HG02798 (cell line): ENCODE measurements at regions not wholly inside any gene's neighbourhood (a gene's known extent, or its start where the extent isn't known, plus 50 kb on each side); places are given as distances from the start of the nearest gene placed in this dataset.

Source experiments
- ATAC-seq: cut with Tn5 transposase; IDR thresholded peaks from one replicate; pipeline ENCODE4 v1.9.1; 2021; ENCODE audit warnings: mild to moderate bottlenecking; ENCODE audit not compliant: unreplicated experiment, poor library complexity

DNA sequence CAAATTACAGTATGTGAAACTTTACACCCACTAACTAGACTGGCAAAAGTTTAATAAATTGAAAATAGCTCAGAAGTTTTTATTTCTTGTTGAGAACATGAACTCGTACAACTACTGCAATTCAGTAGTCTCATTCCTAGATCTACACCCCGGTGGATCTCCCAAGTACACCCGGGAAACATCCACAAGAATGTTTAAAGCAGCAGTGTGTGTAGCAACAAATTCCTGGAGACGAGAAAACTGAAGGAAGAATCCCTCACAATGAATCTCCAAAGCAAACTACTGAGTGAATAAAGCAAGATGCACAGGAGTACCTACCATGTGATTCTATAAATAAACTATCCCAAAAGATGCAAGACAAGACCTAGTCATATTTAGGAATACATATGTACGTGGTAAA lies 954.0 kb upstream of the MAP3K7 start:
- no peak for ATAC-seq

DNA sequence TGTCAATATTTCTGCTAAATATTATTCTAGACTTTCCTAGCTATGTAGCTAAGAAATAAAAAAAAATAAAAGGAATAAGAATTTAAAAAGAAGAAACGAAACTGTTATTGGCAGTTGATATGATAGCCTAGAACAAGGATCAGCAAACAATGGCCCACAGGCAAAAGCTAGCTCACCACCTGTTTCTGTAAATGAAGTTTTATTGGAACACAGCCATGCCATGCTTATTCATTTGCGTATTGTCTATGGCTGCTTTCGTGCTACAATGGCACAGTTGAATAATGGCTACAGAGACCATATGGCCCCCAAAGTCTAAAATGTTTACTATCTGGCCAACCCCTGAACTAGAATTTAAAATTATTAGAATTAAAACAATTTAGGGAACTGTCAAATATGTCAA lies 952.6 kb upstream of the MAP3K7 start:
- no peak for ATAC-seq

DNA sequence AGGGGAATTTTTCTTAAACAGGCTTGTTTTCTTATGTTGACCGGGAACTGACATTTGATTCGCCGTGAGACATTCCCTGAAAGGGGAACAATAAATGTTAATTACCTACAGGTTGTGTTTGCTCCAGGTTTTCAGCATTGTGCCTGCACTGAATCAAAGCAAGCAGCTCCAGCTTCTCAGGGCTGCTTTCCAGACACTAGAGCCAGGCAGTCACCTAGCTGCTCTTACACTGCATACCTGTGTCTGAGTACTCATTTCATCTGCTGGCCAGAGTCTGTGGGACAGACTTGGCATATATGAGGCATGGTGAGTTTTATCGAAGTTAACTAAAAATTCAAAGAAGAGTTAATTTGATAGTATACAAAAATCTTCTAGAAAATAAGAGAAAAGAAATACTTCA lies 951.8 kb upstream of the MAP3K7 start:
- ATAC-seq: no peak

DNA sequence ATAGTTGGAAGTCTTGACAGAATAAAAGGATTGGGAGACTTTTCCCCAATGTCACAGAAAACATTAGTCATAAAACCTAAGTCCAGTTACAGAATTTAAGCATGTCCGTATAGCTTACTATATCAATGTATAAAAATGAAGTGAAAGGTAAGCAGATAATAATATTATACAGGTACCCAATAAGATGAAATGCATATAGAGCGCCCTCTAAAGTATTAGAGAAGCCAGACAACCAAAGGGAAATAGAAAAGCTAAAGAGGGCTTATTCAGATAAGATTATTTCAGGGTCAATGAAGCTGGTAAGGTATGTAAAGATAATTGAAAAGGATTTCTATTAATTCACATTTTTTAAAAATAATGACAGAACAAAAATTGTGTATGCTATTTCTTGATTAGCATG lies 947.7 kb upstream of the MAP3K7 start:
- no peak for ATAC-seq

DNA sequence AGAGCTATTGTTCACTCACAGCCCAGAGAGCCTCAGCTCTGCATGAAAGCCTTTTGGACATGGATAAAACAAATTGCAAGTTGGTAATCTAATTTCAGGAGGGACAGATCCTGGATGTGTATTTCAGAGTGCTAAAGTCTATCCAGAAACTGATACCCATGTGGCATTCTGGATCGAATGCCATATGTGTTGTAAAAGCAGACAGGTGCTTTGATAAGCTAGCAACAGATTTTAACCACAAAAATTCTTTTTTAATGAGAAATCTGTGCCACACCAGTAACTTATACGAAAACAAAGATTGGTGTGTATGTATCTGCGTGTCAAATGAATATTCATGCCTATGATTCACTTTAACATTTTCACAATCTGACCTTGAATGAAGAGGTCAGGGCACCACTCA lies 936.6 kb upstream of the MAP3K7 start:
- ATAC-seq: no peak

GRCh38 chr6:91521999-91522398 lies 935.1 kb upstream of the MAP3K7 start:
- ATAC-seq: no peak

- no peak for ATAC-seq
Measured at GRCh38 chr6:91509711-91510110, 922.8 kb upstream of the MAP3K7 start.

GRCh38 chr6:91509039-91509438 lies 922.2 kb upstream of the MAP3K7 start:
- ATAC-seq: no peak

DNA sequence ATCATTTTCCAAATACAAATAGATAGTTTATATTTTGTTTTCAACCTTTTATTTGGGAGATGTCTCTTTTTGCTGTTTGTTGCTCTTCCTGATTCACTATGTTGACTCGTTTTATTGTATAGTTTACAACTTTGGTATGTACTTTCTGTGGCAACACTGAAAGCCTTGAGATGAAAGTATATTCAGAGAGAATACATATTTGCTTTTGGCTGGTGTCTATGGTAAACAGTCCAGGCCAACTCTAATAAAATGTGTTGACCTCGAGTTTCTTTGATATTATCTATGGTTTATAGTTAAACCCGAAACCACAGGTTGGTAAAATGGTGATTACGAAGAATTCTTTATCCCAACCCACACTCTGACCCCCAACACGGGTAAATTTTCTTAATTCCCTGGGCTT lies 919.6 kb upstream of the MAP3K7 start:
- no peak for ATAC-seq

GRCh38 chr6:91505199-91505598 lies 918.3 kb upstream of the MAP3K7 start:
- no peak for ATAC-seq

DNA sequence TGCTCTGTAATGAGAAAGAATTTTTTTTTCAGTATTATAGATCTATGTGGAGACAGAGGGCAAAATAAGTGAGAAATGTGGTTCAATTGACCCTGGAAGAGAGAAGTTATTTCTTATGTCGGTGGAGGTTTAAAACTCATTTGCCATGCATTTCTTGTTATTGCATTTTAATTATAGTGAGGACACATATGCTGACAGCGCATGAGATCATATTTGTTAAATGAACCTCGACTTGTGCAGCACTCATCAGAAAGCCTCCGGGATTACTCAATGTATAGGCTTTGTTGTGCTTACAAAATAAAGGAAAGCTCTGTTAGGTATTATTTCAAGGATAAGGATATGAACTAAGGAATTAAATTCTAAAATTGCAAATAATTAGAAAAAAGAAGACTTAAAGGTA lies 915.1 kb upstream of the MAP3K7 start:
- ATAC-seq: no peak

GRCh38 chr6:91500689-91501303 lies 913.9 kb upstream of the MAP3K7 start:
- ATAC-seq: no peak

- ATAC-seq: no peak
Measured at GRCh38 chr6:91498576-91498975, 911.7 kb upstream of the MAP3K7 start.

DNA sequence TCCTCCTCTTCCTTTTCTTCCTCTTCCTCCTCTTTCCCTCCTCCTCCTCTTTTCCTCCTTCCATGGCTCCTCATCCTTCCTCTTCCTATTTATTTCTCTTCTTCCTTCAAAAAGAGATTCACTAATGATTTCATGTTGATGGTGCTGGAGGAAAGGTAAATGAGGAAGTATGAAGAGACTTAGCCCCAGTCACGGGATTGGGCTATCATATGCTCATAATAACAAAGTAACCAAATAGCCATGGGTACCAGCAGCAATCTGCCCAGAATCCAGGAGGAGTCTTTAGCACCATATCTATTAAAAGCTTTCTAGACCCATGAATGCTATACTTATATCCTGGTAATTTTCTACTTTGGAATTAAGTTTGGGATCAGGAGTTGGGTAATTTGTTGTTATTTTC lies 910.9 kb upstream of the MAP3K7 start:
- ATAC-seq: no peak

DNA sequence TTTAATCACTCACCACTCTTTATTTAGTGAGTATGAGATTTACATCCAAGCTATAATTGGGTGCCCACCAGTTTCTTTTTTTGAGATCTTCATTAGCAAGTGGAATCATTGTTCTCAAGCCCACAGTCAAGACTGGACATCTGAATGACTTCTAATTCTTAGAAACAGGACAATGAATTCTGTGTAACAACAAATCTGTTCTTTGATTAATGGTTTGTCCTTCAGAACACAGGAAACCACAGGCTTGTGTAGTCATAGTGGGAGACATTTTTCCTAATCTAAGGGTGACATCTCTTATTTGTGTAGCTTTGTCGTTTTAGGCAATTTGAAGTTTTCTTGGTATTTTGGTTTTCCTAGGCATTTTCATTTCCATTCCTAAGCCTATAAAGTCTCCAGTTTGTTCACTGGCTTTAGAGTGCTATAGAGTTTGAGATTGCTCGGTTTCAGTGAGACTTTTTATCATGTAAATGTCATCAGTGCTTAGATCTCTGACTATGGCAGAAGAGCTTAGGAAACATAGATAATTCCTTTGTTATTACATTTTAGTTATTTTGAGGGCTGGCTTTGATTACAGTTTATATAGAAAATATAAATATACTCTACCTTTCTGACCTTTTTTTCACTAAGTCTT lies 903.9 kb upstream of the MAP3K7 start:
- ATAC-seq: no peak

- no peak for ATAC-seq
Measured at GRCh38 chr6:91487696-91488392, 901.0 kb upstream of the MAP3K7 start.

GRCh38 chr6:91486200-91486599 lies 899.3 kb upstream of the MAP3K7 start:
- ATAC-seq: no peak

GRCh38 chr6:91485047-91485446 lies 898.2 kb upstream of the MAP3K7 start:
- peak; percentile 25 for ATAC-seq

DNA sequence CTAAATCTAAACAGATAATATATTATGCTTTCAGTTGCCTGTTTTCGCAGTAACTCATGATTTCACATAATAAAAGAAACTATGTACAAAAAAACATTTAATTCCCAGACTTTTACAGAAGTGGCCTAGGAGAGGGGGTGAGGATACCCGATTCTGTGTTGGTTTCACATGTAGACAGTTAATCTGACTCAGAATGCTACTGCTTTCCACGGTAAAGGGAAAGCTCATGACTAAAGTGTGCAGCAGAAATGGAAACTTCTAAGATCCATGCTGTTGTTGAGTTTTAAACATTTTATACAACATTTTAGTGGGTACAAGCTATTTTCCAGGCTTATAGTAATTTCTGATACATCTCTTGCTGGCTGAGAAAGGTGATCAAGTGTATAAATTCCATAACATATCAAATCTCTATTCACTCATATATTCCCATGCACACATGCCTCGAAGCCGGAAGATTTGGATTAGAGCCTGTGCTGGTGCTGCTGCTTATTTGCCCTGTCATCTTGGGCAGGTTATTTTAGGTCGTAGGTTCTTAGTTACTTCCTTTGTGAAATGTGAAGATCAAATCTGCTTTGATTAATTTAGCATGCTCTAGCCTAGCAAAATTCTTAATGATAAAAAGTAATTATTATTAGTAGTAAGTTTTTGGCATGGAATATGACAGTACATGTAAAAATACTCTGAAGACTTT lies 896.7 kb upstream of the MAP3K7 start:
- ATAC-seq: peak; percentile 44

DNA sequence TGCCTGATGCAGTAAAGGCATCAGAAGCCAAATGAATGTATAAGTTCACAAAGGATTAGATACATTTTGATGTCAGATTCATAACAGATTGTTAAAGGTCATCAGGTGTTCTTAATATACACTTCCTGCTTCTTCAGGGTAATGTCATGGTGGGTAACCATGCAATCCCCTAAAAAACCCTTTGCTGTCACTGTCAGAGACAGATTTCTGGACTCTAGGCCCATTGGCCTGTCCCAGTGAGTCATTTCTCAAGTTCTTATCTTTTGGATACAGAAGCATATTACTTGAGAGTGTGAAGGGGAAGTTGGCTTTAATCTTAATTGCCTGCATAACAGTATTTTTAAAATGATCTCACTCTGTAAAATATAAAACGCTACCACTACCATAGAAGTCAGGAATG lies 895.6 kb upstream of the MAP3K7 start:
- peak; percentile 72 for ATAC-seq

DNA sequence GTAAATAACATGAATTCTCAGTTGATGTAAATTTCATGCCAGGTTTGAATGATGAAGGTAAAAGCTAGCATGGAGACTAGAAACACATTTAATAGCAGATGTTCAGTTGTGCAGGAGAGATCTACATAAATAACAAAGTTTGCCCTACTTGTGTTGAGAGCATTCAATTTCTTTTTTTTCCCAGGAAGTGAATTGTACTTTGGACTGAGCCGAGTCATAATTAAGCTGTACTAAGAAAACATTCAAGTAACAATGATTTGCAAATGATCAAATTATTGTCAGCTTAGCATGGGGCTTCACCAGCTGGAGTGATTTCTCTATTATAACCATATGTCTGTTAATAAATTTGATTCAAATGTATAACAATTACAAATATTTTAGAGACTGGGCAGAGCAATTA lies 893.5 kb upstream of the MAP3K7 start:
- no peak for ATAC-seq
